GM04503 (cell line): ENCODE measurements at regions not wholly inside any gene's neighbourhood (a gene's known extent, or its start where the extent isn't known, plus 50 kb on each side); places are given as distances from the start of the nearest gene placed in this dataset.

Source experiments
- DNase-seq: peaks from one replicate; pipeline ENCODE4 v3.0.0-alpha.2; 2012; ENCODE audit warnings: low read depth

DNA sequence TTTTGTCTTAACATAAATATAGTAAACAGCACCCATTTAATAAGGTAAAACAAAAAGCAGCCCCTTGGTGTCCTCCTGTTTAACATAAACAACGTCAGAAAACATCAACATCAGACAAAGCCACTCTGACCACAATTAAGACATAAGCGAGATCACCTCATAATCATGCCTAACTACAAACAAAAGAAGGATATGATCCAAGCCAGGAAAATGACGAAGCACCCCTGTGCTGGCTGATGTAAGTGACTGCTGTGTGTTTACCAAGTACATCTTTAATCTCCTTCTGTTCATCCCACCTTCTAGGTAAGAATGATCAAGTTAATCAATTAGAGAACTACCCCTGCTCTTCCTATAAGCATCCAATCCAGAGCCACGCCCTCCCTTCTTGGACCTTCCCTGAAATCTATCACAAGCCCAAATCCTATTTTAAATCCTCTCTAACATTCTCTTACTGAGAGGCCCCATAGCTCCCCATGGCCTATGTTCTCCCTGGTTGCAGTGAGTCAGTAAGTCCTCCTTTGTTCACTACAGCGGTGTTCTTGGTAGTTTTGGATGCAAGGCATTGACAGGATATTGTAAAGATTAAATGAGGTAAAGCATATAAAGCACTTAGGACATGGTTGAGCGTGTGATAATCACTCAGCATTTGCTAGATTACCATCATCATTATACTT is 424.2 kb downstream of the TSN start:
- no peak for DNase-seq

DNA sequence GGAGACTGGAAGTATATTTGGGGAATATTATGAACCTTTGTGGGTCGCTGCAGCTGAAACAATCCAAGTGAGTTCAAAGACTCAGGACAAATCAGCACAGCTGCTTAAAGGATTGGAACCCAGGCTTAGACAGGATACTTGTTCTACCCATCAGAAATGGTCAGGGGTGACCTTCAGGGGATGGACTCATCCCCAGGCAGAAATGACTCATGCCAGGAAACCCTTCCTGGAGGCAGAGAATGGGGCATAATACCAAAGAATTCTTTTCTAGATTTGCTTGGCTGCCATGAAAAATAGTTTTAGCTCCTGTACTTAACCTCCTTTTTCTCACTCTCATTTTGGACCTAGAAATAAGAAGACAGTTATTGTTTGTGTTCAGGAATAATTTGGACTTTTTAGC is 425.5 kb downstream of the TSN start:
- DNase-seq, result no peak

- no peak for DNase-seq
Observed at GRCh38 chr2:122182616-122183355, 427.3 kb downstream of the TSN start.

DNA sequence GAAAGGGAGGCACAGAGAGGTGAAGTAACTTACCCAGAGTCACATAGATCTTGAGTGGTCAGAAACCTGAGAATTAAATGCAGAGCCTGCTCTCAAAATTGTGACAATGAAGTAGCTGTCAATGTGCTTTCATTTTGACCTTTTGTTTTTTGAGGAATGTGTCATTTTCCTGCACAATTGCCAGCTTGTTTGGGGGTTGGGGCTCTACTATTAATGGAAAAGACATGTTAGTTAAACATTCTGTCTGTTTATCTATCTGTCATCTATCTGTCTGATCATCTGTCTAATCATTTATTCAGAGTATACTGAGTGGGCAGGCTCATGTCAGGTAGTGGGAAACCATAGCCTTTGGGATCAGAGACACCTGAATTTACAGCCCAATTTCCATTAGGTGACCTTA is 428.4 kb downstream of the TSN start:
- DNase-seq, result no peak

GRCh38 chr2:122186761-122187222 is 431.3 kb downstream of the TSN start:
- DNase-seq, result no peak

GRCh38 chr2:122191331-122191730 is 435.9 kb downstream of the TSN start:
- DNase-seq, result no peak

DNA sequence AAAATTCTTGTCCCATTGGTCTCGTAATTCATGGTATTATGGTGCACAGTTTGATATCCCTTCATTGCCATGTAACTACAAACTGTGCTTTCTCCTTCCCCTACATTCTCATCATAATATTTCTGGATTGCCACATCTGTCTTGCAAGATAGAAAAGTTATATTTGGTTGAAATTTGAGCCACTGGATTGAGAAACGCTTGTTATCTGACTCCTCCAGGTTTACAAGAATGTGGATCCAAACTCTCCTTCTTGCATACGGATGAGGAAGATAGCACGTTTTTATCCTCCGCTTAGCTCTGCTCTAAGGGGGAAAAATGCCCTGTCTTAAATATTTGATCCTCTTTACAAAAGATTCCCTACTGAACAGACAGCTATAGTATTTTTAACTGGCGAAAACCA is 438.2 kb downstream of the TSN start:
- no peak for DNase-seq

- no peak for DNase-seq
Observed at GRCh38 chr2:122194546-122194945, 439.1 kb downstream of the TSN start.

DNA sequence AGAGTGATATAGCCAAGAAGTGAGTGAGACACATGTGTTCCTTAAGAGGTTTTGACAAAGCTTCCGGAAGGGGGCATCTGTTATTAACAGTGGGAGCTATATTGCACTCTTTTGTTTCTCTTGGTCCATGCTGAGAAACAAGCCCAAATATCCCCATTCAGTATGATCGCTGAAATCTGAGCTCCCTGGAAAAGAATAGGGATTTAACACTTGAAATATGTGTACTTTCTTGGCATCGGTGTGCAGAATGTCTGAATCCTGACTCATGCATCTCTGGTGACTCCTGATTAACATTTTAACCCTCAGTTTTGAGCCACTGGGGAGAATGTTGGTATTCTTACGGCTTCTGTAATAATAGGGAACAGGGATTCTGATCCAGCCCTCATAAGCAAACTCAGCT is 448.1 kb downstream of the TSN start:
- DNase-seq, result peak; percentile 78

DNA sequence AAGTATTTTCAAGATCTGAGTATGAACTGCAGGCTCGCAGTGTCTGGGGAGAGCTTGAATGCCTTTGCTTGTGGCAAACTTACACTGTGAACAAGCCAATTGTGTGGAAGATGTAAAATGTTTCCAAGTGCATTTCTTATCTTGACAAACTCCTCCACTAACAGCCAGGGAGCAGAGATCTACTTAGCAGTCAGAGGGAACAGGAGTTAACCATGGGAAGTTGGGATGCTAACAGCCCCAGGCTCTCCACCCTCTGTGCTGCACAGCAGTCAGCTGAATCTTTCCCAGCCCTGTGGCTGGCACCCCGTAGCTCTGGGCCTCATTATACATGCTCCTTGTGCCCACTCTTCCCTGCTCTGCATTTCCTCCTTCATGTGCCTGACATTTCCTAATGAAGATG is 450.2 kb downstream of the TSN start:
- DNase-seq, result no peak

- DNase-seq, result no peak
Observed at GRCh38 chr2:122206101-122206500, 450.6 kb downstream of the TSN start.

DNA sequence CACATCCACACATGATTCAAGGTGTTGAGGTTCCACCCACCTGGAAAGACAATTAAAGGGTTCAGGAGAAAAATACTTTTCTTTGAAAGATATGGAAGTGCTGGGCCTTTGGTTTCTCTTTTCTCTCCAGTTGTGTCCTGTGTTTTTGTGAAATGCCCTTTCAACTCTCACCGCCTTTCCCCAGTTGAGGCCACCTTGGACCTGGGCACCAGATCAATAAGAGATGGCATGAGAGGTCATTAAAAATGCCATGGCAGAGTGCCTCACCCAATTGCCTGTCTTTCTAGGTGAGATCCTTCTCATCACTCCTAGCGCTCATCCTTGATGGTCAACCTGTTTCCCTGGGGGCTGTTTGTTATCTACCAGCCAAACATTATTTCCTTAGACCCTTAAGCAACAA is 453.9 kb downstream of the TSN start:
- DNase-seq, result no peak

- DNase-seq, result no peak
Observed at GRCh38 chr2:122210065-122210464, 454.6 kb downstream of the TSN start.

DNA sequence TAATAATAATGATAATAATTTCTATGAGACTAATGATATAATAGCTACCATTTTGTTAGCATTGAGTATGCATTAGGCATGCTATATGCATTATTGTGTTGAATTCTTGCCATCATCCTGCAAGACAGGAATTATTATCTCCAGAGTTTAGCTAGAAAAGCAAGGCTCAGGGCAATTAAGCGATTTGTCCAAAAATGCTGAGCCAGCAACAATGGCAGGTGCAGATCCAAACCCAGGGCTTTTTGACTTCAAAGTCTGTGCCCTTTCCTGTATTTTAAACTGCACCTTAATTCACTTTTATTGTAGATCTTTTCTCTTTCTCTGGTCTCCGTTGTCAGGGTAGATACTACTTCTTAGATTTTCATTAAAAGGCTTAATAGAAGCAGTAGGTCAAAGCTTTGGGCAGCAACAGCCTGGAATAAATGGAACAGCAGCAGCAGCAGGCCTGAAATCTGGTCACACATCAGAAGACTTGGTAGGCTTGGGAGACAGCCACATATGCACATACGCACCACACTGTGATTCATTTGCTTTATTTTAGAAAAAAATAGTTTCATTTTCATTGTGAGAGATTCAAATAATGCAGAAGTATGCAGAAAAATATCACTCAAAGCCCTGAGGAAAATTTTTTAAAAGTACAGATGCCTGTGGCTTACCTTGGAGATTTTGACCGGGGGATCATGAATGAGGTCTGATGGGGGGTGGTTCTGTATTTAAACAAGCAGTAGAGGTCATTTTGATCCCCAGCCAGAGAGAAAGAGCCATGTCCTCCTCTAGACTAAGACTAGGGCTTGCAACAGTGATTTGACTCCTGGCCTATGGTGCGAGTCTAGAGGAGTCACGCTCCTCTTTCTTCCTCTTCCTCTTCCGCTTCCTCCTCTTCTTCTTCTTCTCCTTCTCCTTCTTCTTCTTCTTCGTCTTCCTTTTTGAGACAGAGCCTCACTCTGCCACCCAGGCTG is 455.7 kb downstream of the TSN start:
- no peak for DNase-seq

DNA sequence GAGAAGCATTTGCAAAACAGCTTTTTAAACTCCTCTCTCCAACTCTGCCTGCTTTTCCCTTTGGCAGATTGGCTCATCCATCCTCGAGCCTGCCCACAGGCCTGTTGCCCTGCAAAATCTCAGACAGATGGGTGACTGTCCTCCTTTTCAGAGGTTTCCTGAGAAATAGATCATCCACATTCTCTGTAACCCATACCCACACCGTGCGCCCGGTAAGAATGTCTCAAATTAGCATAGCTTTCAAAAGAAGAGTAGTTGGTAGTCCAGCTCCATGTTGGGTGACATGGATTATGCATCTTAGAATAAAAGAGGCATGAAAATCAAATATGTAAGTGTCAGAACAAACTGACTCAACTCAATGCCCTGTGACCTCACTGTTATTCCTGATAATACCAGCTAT is 457.9 kb downstream of the TSN start:
- DNase-seq, result no peak

DNA sequence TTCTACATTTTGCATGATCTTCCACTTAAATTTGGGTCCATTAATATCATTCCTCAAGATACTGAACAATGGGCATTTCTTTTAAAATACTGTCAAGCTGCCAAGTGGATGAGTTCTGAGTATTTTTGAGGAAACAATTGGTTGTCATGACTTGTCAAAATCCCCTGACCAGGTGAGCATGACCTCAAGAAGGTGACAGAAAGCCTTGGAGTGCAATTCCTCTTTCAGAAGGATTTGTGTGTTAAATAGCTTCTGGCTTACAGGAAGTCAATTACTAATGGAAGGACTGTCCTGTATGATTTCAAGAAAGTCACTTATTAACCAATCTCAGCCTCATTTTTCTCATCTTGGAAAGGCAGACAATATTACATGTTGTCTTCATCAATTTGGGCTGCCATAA is 460.6 kb downstream of the TSN start:
- no peak for DNase-seq

DNA sequence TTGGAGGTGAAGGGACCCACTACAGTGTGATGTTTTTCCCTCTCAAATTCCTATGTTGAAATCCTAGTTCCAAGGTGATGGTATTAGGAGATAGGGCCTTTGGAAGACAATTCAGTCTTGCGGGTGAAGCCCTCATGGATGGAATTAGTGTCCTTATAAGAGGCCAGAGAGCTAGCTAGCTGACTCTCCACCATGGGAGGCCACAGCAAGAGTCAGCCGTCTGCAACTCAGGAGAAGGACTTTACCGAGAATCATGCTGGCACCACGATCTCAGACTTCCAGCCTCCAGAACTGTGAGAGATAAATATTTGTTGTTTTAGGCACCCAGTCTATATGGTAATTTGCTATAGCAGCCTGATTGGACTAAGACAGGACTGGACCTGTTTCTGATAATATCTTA is 461.4 kb downstream of the TSN start:
- no peak for DNase-seq

- DNase-seq, result no peak
Observed at GRCh38 chr2:122218596-122218995, 463.1 kb downstream of the TSN start.

GRCh38 chr2:122219504-122219903 is 464.1 kb downstream of the TSN start:
- DNase-seq, result no peak

DNA sequence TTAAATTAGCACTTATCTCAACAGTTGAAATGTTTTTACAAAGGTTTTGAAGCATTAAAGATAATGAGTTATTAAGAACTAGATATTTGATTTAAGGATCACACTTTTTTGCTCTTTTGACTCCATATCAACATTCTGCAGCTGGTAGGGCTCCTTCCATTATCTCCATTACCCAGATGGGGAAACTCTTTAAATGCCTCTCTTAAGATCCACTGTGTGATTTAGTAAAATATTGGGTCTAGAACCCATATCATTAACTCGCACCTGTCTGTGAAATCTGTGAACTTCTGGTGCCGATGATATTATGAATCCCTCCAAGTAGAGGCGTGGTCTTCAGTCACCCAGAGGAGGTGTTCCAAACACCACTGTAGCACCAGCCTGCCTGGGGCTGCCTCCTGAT is 466.2 kb downstream of the TSN start:
- DNase-seq, result no peak

GRCh38 chr2:122231296-122231695 is 475.8 kb downstream of the TSN start:
- DNase-seq, result no peak

DNA sequence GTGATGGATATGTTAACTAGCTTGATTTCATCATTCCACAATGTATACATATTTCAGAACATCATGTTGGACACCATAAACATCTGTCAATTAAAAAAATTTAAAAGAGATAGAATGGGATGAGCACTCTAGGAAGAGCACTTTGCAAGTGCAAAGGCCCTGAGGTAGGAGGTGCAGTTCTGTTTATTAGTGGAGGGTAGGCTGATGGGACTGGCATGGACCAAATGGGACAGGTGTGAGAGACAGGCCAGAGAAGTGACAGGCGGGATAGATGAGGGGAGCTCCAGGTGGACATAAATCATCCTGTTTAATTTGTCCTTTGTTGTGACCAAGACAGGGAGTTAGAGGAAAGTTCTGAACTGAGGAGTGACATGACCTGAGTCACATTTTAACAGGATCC is 477.9 kb downstream of the TSN start:
- DNase-seq, result no peak
